ENCODE measurements at regions not wholly inside any gene's neighbourhood (a gene's known extent, or its start where the extent isn't known, plus 50 kb on each side); places are given as distances from the start of the nearest gene placed in this dataset.

- TF ChIP-seq PATZ1 (CRISPR knock-in tag; IDR thresholded peaks at IDR 0.05; ENCODE audit: borderline replicate concordance) = no peak
- TF ChIP-seq TSHZ2 (CRISPR knock-in tag; IDR thresholded peaks at IDR 0.05) = no peak
- TF ChIP-seq ZFP3 (CRISPR knock-in tag; IDR thresholded peaks at IDR 0.05) = no peak
- no peak for TF ChIP-seq TOX (CRISPR knock-in tag; IDR thresholded peaks at IDR 0.05; ENCODE audit: borderline replicate concordance)
- no peak for TF ChIP-seq CSRNP3 (CRISPR knock-in tag; IDR thresholded peaks at IDR 0.05)
- TF ChIP-seq ISL1 (CRISPR knock-in tag; IDR thresholded peaks at IDR 0.05) = no peak
- no peak for TF ChIP-seq ZNF70 (CRISPR knock-in tag; IDR thresholded peaks at IDR 0.05)
- no peak for TF ChIP-seq RARB (CRISPR knock-in tag; IDR thresholded peaks at IDR 0.05)
- no peak for TF ChIP-seq ZC3H10 (CRISPR knock-in tag; IDR thresholded peaks at IDR 0.05)
- no peak for TF ChIP-seq OSR1 (CRISPR knock-in tag; IDR thresholded peaks at IDR 0.05)
- TF ChIP-seq BACH2 (CRISPR knock-in tag; IDR thresholded peaks at IDR 0.05; ENCODE audit: borderline replicate concordance) = no peak
- TF ChIP-seq CREB5 (CRISPR knock-in tag; IDR thresholded peaks at IDR 0.05; ENCODE audit: low read depth) = no peak
Measured at GRCh38 chr7:117836-118614, 74.3 kb upstream of the FAM20C start.
